Breast epithelium (tissue), 4 donors: ENCODE measurements at regions not wholly inside any gene's neighbourhood (a gene's known extent, or its start where the extent isn't known, plus 50 kb on each side); places are given as distances from the start of the nearest gene placed in this dataset.

ENCODE experiments used
- DNase-seq, 2 donors: peaks; one replicate each; pipeline ENCODE4 v3.0.0-alpha.2; 2019; ENCODE audit warnings: low spot score in 2 of 2
- H3K27ac ChIP-seq, 2 donors: fragments of 200-600 bp; sonication (generic) in 1 of 2; one replicate each; pipeline ENCODE4 v1.5.1; 2016 to 2019; ENCODE audit warnings: mild to moderate bottlenecking in 1 of 2
- H3K27me3 ChIP-seq, 2 donors: fragments of 200-600 bp; sonication (generic) in 1 of 2; one replicate each; pipeline versions ENCODE4 v1.5.1 to v1.6.0; 2017 to 2019; ENCODE audit warnings: control low read depth in 1 of 2, mild to moderate bottlenecking in 1 of 2
- H3K36me3 ChIP-seq: fragments of 200-600 bp; one replicate; pipeline ENCODE4 v1.5.1; 2019
- H3K4me1 ChIP-seq, 2 donors: fragments of 200-600 bp; sonication (generic); one replicate each; pipeline ENCODE4 v1.5.1; 2016 to 2019; ENCODE audit warnings: control low read depth in 1 of 2
- H3K4me3 ChIP-seq, 3 donors: fragments of 200-600 bp; sonication (generic); 1 replicate in 2 of 3; 2 replicates in 1 of 3; pipeline ENCODE4 v1.5.1; 2016 to 2019; ENCODE audit warnings: mild to moderate bottlenecking in 3 of 3, moderate library complexity in 2 of 3
- H3K9me3 ChIP-seq, 2 donors: fragments of 200-600 bp; sonication (generic) in 1 of 2; one replicate each; pipeline ENCODE4 v1.5.1; 2016 to 2019; ENCODE audit warnings: control low read depth in 1 of 2
- POLR2A ChIP-seq: fragments of 450-650 bp; IDR thresholded peaks from one replicate; pipeline ENCODE4 v1.6.1; 2016; ENCODE audit warnings: antibody characterized with exemption, mild to moderate bottlenecking, moderate library complexity
- POLR2AphosphoS5 ChIP-seq, 3 donors: sonication (generic); formaldehyde crosslinking; IDR thresholded peaks; one replicate each; pipeline ENCODE4 v1.6.1; 2017; ENCODE audit warnings: antibody characterized with exemption in 3 of 3
- intact Hi-C: fragments of 100-400 bp; cut with DNase I; formaldehyde crosslinking; loops from one replicate; pipeline ENCODE4 v1.15.1; 2023; ENCODE audit warnings: low total_unique reads
- TF ChIP-seq, protein P1 (sequence below), 3 donors: fragments of 450-650 bp; IDR thresholded peaks; one replicate each; pipeline ENCODE4 v1.5.1; 2016 to 2017; ENCODE audit warnings: antibody characterized with exemption in 3 of 3, mild to moderate bottlenecking in 3 of 3, moderate library complexity in 3 of 3

GRCh38 chr5:67880876-67881275, 334.7 kb upstream of the PIK3R1 start:
- Histone ChIP-seq H3K36me3 (no peaks in the 10 kb centered on the region), H3K27ac (peak overlapping the region; percentile 67 to 70), H3K4me3 (no peak overlapping the region), H3K27me3 (no peaks in the 10 kb centered on the region), H3K4me1 (peaks cover 0 to 10% of the 10 kb centered on the region in 2 donors), H3K9me3 (no peaks in the 10 kb centered on the region)
- no peak for TF ChIP-seq POLR2A
- peak in 2 of 3 donors; percentile 21 to 48 for TF ChIP-seq POLR2AphosphoS5 (IDR thresholded peaks at IDR 0.05)
- intact Hi-C loops, result no loop called here
- DNase-seq, result peak; percentile 54 to 95

GRCh38 chr5:67880511-67880805, 335.1 kb upstream of the PIK3R1 start:
- TF ChIP-seq POLR2AphosphoS5 (IDR thresholded peaks at IDR 0.05) (no peak), POLR2A (no peak)
- TF ChIP-seq, protein P1, sequence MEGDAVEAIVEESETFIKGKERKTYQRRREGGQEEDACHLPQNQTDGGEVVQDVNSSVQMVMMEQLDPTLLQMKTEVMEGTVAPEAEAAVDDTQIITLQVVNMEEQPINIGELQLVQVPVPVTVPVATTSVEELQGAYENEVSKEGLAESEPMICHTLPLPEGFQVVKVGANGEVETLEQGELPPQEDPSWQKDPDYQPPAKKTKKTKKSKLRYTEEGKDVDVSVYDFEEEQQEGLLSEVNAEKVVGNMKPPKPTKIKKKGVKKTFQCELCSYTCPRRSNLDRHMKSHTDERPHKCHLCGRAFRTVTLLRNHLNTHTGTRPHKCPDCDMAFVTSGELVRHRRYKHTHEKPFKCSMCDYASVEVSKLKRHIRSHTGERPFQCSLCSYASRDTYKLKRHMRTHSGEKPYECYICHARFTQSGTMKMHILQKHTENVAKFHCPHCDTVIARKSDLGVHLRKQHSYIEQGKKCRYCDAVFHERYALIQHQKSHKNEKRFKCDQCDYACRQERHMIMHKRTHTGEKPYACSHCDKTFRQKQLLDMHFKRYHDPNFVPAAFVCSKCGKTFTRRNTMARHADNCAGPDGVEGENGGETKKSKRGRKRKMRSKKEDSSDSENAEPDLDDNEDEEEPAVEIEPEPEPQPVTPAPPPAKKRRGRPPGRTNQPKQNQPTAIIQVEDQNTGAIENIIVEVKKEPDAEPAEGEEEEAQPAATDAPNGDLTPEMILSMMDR (IDR thresholded peaks at IDR 0.05), result no peak
- Histone ChIP-seq H3K4me1 (peaks cover 0 to 10% of the 10 kb centered on the region in 2 donors), H3K27ac (peak overlapping the region; percentile 67 to 70), H3K27me3 (no peaks in the 10 kb centered on the region), H3K9me3 (no peaks in the 10 kb centered on the region), H3K4me3 (no peak overlapping the region), H3K36me3 (no peaks in the 10 kb centered on the region)
- intact Hi-C loops, result no loop called here
- no peak for DNase-seq

GRCh38 chr5:67879620-67880510, 335.7 kb upstream of the PIK3R1 start:
- intact Hi-C loops, result no loop called here
- Histone ChIP-seq H3K9me3 (no peaks in the 10 kb centered on the region), H3K4me1 (peaks cover 0 to 10% of the 10 kb centered on the region in 2 donors), H3K27ac (peak overlapping the region; percentile 67 to 70), H3K4me3 (no peak overlapping the region), H3K27me3 (no peaks in the 10 kb centered on the region), H3K36me3 (no peaks in the 10 kb centered on the region)
- DNase-seq, result no peak
- TF ChIP-seq POLR2AphosphoS5 (IDR thresholded peaks at IDR 0.05) (no peak), POLR2A (no peak)
- TF ChIP-seq, protein P1 (IDR thresholded peaks at IDR 0.05), result no peak

- Histone ChIP-seq H3K4me3 (no peak overlapping the region), H3K36me3 (no peaks in the 10 kb centered on the region), H3K9me3 (no peaks in the 10 kb centered on the region), H3K27ac (peak overlapping the region; percentile 59 to 67), H3K4me1 (peaks cover 0 to 10% of the 10 kb centered on the region in 2 donors), H3K27me3 (no peaks in the 10 kb centered on the region)
- no peak for DNase-seq
- intact Hi-C loops, result no loop called here
- TF ChIP-seq, protein P1 (IDR thresholded peaks at IDR 0.05), result no peak
- TF ChIP-seq POLR2AphosphoS5 (IDR thresholded peaks at IDR 0.05) (no peak), POLR2A (no peak)
Measured at GRCh38 chr5:67878933-67879332, 336.6 kb upstream of the PIK3R1 start.

- Histone ChIP-seq H3K27me3 (no peaks in the 10 kb centered on the region), H3K27ac (no peak overlapping the region), H3K4me3 (no peak overlapping the region), H3K4me1 (peaks cover 0 to 10% of the 10 kb centered on the region in 2 donors), H3K36me3 (no peaks in the 10 kb centered on the region), H3K9me3 (no peaks in the 10 kb centered on the region)
- TF ChIP-seq, protein P1 (IDR thresholded peaks at IDR 0.05), result no peak
- TF ChIP-seq POLR2AphosphoS5 (IDR thresholded peaks at IDR 0.05), result no peak
- TF ChIP-seq POLR2A, result no peak
- DNase-seq, result no peak
- intact Hi-C loops, result no loop called here
Measured at GRCh38 chr5:67876371-67876770, 339.2 kb upstream of the PIK3R1 start.
